NCI-H2081 treated with DMSO at 0.1 percent for 48 hours (cell line): ENCODE measurements at regions not wholly inside any gene's neighbourhood (a gene's known extent, or its start where the extent isn't known, plus 50 kb on each side); places are given as distances from the start of the nearest gene placed in this dataset.
A peak's percentile ranks its signal among the peaks of the same experiment; 100 is the strongest.
"Not testable (repeated sequence)": the region's sequence is repeated elsewhere in the genome, so short reads cannot be mapped to it uniquely, and the experiment has no call there.

Experiments
- DNase-seq: peaks from one replicate; lab custom pipeline; 2025; lab: John Stamatoyannopoulos, UW

DNA sequence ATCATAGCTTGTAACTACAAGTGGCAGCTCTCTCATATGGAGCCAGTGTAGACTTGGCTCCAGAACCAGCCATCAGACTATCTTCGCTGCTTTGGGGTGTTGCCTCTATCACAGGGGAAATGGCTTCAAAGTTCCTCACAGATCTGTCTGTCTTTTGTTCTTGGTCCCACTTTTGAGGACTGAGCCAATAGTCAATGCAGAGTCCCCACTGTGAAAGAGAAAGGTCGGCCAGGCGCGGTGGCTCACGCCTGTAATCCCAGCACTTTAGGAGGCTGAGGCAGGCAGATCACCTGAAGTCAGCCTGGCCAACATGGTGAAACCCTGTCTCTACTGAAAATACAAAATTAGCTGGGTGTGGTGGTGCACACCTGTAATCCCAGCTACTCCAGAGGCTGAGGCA is 86.9 kb upstream of the FZD7 start:
- DNase-seq = not testable (repeated sequence)

DNA sequence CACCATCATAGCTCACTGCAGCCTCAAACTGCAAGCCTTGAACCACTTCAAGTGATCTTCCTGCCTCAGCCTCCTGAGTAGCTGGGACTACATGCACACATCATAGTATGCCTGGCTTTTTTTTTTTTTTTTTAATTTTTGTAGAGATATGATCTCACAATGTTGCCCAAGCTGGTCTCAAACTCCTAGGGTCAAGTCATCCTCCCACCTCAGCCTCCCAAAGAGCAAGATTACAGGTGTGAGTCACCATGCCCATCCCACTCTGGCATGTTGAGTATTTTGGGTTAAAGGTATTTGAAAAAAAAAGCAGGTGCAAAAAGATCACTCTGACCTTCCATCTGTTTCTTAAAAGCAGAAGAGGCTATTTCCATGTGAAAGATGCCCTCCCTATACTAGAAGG is 86.4 kb upstream of the FZD7 start:
- no peak for DNase-seq

DNA sequence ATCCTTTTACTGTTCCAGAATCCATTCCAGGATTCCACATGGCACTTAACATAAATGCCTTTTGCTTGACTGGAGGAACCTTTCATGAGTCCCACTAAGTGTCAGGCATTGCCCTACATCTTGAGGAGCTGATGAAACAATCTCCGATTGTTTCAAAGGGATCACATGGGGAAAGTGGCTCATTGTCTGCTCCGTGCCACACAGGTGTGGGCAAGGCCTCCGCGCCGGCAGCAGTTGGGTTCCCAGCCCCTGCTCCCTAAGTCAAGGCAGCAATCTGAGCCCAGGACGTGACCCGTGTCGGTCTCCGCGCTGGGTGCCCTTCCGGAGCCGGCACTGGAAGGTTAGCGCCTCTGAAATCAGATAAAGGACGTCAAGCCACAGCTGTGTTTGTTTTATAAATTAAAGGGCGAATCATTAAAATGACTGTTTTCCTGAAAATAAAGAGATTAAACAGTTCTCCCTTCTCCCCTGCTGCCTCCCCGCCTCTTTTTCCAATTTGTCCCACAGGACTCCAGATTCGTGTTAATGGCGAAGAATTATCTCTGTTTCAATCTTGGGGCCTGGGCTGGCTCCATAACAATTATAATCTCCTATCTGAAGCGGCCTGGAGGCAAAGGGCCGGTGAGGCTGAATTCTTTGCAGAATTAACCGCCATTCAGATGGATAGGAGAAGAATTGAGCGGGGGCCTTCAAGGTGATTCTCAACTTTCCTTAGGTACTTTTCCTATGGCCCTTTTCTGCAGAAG is 84.3 kb upstream of the FZD7 start:
- no peak for DNase-seq

DNA sequence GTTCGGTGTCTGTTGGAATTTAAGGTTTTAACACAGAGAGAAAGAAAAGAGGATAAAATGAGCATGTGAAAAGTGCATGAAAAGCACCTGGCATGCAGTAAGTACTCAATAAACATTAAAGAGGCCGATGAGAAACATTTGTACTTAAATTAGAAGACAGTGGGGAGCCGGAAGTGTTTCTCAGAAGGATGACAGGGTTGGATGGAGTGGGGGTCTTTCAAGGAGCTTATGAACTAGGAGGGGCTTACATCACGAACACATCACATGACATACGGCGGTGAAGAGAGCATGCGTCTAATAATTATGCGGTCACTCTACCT is 83.8 kb upstream of the FZD7 start:
- no peak for DNase-seq

DNA sequence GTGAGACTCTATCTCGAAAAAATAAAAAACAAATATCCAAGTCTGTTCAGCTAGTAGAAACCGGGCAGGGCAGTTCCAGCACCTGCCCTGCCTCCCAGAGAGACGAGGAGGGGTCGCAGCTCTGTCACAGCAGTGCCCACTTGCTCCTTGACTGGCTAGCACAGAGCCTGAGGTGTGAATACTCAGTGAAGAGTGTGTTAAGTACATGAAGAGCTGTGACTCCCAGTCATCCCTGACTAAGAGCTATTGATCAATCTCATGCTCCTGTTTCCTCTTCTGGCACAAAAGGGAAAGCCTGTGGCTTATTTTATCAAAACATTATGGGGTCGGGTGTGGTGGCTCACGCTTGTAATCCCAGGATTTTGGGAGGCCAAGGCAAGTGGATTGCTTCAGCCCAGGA is 83.0 kb upstream of the FZD7 start:
- DNase-seq = no peak

DNA sequence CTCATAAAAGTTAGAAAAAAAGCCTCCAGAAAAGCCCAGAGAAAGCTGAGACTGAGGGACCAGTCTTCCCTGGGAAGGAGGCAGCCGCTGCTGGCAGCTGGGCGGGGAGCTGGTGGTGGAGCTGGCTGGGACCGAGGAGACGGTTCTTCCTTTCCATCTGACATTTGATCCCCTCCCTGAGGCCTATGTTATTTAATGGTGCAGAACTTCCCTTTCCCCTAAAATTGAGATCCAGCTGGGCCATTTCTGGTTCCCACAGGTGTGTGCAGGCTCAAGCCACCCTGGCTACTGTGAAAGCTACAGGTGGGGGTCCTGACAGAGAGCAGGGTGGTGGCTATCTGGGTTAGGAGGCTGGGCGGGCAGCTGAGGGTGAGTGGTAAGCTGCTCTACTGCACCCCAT is 81.5 kb upstream of the FZD7 start:
- DNase-seq = no peak

DNA sequence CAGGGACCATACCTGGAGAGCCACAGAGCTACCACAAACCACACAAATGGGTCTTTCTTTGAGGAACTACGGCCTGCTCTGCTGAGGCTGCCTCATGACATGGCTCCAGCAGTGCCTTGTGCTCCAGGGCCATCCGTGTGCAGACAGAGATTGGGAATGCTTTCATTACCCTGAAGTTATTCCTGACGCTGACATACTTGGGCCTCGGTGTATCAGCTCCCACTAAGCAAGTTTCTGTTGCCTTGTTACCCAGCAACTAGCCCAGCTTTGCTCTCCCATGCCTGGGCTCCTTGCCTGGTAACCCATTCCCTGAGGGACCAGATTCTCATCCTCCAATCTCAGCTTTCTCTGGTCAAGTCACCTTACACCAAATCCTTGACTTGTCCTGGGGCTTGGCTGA is 80.3 kb upstream of the FZD7 start:
- no peak for DNase-seq

DNA sequence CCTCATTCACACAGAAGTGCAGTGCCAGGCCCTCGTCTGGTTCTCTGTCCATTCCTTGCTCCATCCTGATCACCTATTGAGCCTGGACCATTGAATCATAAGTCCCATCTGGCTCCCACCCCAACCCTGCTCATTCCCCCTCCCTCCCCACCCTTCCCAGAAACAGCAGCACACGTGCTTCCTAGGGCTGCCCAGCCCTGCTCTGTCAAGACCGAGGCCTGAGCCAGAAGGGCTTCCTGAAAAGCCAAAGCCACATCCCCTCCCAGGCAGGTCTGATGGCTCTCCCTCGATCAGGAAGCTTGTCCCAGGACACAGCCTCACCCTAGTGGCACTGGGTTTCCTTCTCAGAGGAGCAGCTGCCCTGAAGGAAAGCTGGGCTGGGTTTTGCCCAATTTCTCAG is 79.8 kb upstream of the FZD7 start:
- no peak for DNase-seq

DNA sequence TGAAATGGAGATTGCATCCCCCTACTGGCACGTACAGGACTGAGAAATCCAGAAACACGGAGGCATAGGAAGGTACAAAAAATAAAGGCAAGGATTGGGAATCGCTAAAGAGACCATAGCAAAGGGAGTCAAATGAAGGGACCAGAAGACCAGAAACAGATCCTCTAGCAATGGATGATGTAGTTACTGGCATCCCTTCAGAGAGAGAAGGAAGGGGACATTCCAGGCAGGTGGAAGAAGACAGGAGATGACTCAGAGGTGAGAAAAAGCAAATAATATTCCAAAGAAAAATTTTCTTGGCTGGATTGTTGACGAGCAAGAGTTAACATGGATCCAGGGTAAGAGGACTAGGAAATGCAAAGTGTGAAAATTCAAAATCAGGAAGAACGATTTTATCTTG is 78.4 kb upstream of the FZD7 start:
- DNase-seq = no peak

DNA sequence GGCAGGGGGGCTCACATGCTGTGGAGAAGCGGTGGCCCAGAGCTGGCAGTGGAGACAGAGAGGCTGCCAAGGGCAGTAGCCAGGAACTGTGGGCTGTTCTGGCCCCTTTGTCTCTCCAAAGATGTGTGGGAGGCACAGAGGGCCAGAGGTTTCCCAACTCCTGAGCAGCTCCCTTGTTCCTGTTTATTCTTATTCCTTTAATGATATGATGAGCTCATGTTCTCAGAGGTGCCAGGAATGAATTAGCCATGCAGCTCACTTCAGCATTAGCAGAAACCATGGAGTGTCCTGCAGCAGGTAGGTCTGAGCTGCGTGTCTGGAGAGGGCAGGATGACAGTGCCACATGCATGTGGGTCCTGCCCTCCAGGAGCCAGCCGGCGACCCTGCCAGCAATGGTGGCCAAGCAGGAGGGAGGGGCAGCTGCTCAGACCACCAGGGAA is 77.9 kb upstream of the FZD7 start:
- DNase-seq = no peak

DNA sequence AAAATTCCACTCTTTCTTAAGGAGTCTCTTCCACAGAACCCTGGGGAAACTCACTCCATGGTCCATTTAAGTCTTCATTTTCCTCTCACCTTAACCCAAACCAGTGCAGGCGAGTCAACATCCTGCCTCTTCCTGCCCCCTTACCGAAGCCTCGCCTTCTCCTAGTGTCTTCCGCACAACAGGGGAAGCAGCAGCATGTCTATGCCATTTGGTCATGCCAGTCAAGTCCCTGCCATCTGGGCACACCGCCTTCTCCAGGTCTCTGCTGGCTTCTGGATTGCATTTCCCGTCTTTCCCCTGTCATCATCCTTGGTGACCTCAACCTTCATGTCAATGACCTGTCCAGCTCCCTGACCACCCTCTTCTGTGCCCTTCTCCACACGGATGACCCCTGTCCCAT is 77.3 kb upstream of the FZD7 start:
- no peak for DNase-seq

DNA sequence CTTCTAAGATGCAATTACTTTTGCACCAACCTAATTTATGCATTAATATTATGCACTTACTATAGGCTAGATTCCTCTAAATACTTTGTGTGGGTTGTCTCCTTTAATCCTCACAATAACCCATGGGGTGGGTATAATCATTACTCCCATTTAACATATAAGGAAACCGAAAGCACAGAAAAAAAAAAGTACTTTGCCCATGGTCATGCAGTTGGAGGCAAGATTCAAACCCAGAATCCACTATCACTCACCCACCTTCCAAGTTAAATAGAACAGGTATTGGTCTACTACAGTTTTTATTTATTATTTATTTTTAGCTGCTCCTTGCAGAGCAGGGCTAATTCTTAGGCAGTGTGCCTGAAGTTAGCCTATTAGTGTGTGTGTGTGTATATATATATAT is 76.6 kb upstream of the FZD7 start:
- no peak for DNase-seq

DNA sequence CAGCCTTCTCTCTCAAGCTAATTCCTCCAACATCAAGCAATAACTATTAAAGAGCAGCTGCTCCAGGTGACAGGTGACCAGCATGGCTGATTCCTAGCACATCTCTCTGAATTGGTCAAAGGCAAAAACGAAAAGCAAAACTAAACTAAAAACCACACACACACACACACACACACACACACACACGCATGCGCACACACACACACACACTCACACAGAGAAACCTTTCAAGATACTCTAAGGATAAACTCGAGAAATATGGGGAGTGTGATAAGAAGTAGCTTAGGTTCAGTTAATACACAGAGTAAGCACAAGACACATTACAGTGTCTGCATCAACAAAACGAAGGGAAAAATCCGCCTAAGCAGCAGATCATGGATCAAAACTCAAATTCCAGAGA is 74.5 kb upstream of the FZD7 start:
- DNase-seq = no peak

DNA sequence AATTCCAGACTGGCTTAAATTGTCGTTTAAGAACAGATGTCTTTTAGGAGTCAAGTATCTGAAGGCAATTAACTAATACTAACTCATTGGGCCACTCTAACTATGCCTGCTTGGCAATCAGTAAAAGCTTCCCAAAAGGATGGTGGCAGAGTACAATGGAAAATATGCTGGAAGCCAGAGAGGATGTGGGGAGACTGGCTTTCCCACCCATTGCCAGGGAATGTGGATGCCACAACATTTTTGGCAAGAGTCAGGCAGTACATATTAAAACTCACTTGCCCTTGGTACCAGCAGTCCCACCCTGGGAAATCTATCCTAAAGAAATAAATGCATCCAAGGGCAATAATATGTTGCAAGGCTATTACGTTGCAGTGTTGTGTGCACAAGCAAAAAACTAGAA is 74.0 kb upstream of the FZD7 start:
- DNase-seq = no peak

DNA sequence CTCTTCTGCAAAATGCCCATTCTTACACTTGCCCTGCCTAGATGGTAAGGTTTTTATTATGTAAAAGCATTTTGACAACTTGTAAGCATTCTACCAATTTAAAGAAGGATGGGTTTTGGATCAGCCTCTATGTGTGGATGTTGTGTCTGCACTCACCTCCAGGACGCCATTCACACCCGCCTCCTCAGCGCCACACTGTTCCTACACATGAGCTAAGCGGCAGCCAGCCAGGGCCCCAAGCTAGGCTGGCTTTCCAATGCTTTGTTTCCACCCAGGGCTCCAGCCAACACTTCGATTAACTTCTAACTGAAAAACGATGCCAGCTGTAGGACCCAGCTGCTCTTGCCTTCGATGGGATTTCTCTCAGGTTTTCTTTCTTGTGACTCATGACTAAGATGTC is 73.3 kb upstream of the FZD7 start:
- no peak for DNase-seq

DNA sequence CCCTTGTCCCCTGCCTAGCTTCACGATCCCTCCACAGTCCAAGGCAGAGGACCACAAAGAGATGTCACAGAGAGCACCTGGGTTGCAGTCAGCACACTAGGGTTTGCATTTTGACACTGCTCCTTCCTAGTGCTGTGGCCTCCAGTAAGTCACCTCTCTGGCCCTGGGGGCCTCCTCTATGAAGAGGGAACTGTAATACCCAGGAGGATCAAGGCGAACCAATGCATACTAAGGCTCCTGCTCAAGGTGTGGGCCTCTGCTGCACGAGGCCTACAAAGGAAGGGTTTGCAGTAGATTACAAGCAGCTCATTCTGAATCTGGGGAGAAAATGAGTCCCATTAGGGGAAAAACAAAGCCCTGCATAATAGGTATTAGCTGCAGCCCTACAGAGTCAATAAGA is 72.3 kb upstream of the FZD7 start:
- DNase-seq = no peak

DNA sequence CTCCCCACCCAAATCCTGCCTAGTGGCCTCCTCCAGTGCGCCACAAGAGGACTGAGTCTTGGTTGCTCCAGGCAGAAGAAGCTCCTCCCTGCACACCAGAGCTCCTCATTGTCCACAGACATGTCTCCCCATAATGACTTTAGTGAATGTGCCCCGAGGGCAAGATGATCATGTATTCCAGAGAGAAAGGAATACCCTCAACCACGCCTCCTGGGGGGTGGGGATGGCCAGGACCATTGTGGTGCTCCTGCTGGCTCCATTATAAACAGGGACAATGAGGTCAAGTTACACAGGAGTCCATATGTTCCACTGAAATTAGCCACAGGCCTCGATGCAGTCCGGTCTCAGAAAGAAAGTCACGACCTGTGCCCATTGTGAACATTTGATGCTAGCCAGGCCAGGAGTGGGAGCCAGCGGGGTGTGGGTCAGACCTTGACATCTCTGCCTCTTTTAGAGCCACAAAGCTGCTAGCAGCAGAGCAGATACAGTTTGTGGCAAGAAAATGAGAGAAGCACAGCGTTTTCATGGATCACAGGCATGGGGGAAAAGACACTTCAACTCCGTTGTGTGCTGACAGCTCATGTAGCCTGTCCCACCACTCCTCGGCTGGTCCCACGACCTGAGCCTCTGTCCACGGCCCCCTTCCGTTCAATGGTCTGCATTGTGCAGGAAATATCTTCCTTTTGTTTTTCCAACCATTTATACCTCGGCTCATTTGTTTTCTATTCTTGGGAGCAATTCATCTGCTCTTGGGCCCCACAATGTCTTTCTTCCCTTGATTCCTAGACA is 70.7 kb upstream of the FZD7 start:
- DNase-seq = no peak

DNA sequence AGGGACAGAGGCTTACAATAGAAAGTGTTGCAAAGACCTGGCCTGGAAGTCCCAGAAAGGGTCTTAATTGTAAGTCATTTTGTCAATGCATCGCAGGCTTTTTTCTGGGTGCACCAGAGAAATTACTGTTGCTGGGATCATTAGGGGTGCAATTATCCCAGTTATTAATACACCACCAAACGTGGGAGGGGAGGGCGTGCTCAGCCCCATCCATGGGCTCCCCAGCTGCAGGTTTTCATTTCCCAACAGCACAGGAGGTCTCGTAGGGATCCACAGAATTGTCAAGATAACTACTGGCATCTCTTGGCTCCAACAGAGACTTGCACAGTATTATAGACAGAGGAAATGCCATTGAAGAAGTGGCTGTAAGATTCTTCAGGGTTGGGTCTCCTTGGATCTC is 69.6 kb upstream of the FZD7 start:
- DNase-seq = no peak

DNA sequence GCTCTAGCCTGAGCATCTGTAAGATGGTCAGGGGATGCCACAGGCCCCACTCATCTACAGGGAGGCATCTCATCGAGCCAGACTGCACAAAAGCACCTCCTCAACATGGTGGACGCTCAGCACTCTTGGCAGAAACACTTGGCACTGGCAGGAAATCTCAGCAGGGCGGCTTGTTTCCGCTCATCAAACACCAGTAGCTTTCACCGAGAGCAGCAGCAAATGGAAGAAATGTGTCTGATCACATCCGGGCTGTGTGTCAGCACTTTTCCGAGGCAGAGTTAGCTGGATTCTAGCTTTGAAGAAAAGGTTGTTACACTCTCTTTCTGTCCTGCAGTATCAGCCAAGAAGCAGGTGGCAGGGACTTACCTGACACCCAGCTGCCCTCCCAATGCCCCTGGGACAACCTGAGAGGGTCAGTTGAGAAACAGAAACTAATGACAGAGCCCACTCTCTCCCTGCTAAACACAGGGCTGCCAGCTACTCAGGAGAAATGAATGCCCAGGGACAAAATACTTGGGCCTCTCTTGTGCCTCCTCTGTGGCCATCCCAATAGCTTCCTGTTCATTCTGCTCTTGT is 68.9 kb upstream of the FZD7 start:
- DNase-seq = peak; percentile 38

DNA sequence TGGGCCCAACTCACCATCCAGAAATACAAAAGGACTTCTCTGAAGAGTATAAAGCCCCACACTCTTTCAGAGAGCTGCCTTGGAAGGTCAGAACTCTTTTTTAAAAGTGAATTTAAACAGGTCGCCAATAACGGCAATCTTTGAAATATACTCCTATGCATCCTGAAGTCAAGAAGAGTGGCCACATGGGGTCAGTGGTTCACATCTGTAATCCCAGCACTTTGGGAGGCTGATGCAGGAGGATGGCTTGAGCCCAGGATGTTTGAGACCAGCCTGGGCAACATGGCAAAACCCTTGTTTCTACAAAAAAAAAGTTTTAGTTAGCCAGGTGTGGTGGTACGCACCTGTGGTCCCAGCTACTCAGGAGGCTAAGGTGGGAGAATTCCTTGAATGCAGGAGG is 68.1 kb upstream of the FZD7 start:
- no peak for DNase-seq

DNA sequence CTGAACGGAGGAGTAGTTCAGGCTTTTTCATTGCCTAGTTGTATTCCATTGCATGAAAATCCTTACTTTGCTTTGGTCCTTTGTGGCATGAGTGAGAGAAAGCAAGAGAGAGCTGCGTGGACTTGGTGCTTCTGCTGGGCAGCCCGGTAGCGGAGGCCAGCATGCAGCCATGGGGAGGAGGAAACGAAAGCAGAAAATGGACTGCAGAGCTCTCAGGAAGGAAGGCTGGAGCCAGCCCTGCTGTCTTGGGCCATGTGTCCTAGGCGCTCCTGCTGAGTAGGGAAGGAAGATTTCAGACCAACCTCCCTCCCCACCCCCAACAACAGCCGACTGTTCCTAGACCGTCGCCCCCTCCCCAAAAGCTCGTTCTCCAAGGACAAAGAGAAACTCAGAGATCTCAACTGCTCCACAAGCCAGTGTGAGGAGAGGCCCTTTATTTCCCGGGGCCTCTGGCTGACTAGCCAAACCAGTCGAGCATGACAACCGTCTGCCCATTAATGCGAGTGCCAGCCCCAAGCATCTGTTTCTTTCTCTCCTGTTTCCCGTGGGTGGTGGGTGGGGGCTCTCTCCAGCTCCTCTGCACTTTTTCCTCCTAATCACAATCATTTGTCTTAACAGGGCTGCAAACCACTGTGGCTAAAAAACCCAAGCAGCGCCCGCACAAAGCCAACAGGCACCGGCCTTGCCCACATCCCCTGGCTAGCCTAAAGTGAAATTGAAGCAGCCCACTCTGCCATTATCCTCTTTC is 66.8 kb upstream of the FZD7 start:
- DNase-seq = no peak

DNA sequence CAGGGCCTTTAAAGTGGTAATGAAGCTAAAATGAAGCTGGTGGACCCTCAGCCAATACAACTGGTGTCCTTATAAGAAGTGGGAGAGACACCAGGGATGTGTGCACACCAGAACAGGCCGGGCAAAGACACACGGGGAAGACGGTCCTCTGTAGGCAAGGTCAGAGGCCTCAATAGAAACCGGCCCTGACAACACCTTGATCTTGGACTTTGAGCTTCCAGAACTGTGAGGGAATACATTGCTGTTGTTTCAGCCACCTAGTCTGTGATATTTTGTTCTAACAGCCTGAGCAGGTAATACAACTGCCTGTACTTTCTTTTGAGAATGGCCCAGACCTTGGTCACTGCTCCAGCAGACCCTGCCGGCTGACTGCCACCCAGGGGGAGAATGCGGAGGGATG is 65.6 kb upstream of the FZD7 start:
- DNase-seq = no peak

DNA sequence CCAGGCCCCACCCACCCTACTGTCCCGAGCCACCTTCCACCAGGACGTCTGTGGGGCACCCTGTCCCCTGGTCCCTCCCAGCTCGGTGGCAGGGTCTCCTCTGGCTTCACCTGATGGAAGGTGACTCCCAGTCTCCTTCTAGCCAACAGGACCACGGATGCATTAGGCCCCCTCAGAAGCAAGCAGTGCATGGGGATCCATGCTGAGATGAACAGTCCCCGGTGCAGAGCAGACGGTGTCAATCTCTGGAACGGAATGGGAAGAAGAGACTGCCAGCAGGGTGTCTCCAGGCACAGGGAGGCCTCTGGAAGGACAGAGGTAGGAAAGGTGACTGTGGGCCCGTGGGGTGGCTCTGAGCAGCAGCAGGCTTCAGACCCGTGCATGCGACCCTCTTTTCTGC is 65.2 kb upstream of the FZD7 start:
- DNase-seq = no peak
